Right atrium auricular region (tissue), 2 donors: ENCODE measurements at regions not wholly inside any gene's neighbourhood (a gene's known extent, or its start where the extent isn't known, plus 50 kb on each side); places are given as distances from the start of the nearest gene placed in this dataset.

Experiments used
- DNase-seq: peaks from one replicate; pipeline ENCODE4 v3.0.0-alpha.2; 2019; ENCODE audit warnings: low spot score
- H3K27ac ChIP-seq, 2 donors: fragments of 200-600 bp; sonication (generic); 1 replicate in 1 of 2; 2 replicates in 1 of 2; pipeline ENCODE4 v1.5.1; 2016 to 2019
- H3K27me3 ChIP-seq, 2 donors: fragments of 200-600 bp; sonication (generic); one replicate each; pipeline versions ENCODE4 v1.5.1 to v1.6.0; 2017 to 2019
- H3K36me3 ChIP-seq: fragments of 200-600 bp; sonication (generic); one replicate; pipeline ENCODE4 v1.5.1; 2016
- H3K4me1 ChIP-seq, 2 donors: fragments of 200-600 bp; sonication (generic); one replicate each; pipeline versions ENCODE4 v1.5.1 to v1.6.0; 2017 to 2019
- H3K4me3 ChIP-seq, 2 donors: fragments of 200-600 bp; sonication (generic); 1 replicate in 1 of 2; 2 replicates in 1 of 2; pipeline ENCODE4 v1.5.1; 2017 to 2019; ENCODE audit warnings: mild to moderate bottlenecking in 1 of 2, moderate library complexity in 1 of 2
- H3K9me3 ChIP-seq, 2 donors: fragments of 200-600 bp; sonication (generic); one replicate each; pipeline ENCODE4 v1.5.1; 2019
- CTCF ChIP-seq, 2 donors: fragments of 200-600 bp; sonication (generic); IDR thresholded peaks; one replicate each; pipeline ENCODE4 v1.5.1; 2019; ENCODE audit warnings: antibody characterized with exemption in 2 of 2

DNA sequence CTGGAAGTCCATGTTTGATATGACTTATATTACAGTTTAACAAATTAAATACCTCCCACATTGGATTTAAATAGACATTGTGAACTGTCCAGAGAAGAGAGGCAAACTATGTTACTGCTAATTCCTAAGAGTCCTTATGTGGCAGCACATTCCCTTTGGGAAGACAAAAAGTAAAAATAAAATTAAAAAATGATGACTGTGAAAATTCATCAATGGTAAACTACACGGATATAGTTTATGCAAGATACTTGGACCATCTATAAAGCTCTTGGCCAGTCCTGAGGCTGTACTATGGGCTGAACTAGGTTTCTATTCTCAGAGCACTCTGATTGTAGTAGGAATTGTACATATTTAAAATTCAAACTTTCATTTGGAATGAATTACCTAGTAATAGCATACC lies 206.4 kb downstream of the LRRK2 start:
- H3K27me3 ChIP-seq: no peaks in the 10 kb centered on the region
- no peak for DNase-seq
- H3K9me3 ChIP-seq: no peaks in the 10 kb centered on the region
- no peaks in the 10 kb centered on the region for H3K4me1 ChIP-seq
- H3K27ac ChIP-seq: no peak overlapping the region
- no peak overlapping the region for H3K4me3 ChIP-seq
- no peaks in the 10 kb centered on the region for H3K36me3 ChIP-seq
- no peak for TF ChIP-seq CTCF (IDR thresholded peaks at IDR 0.05)

DNA sequence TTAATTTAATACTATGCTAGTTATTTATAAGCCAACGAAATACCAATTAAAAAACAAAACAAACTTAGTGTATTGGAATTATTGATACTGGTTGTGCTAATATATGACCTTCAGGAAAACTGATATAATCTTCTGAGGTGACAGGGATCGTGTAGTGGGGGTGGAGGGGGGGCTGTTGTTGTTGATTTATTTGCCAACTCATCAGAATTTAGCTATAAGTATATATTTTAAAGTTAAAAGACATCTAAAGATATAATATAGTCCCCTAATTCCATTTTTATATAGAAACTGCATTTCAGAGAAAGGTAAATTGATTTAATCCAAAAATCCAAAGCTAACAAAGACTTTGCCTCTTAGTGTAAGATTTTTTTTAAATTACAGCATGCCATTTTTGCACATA lies 210.5 kb downstream of the LRRK2 start:
- Histone ChIP-seq H3K27me3 (no peaks in the 10 kb centered on the region), H3K4me3 (no peak overlapping the region), H3K4me1 (no peaks in the 10 kb centered on the region), H3K36me3 (no peaks in the 10 kb centered on the region), H3K27ac (no peak overlapping the region), H3K9me3 (no peaks in the 10 kb centered on the region)
- no peak for DNase-seq
- no peak for TF ChIP-seq CTCF (IDR thresholded peaks at IDR 0.05)

DNA sequence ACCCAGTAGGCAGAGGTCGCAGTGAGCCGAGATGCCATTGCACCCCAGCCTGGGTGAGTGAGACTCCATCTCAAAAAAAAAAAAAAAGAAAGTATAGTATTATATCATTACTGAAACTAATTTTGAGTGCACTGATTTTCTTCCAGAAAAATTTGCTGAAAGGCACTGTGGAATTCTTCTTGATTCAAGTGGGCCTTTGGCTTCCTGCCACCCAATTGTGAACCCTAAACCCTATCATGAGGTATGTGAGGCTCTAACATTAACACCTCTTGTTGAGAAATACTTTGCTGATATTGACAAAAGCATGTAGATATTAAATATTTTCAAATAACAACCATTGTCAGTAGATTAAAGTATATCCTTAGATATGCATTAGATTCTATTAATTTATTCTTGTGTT lies 211.2 kb downstream of the LRRK2 start:
- Histone ChIP-seq H3K36me3 (no peaks in the 10 kb centered on the region), H3K4me1 (no peaks in the 10 kb centered on the region), H3K27ac (no peak overlapping the region), H3K9me3 (no peaks in the 10 kb centered on the region), H3K27me3 (no peaks in the 10 kb centered on the region), H3K4me3 (no peak overlapping the region)
- no peak for DNase-seq
- no peak for TF ChIP-seq CTCF (IDR thresholded peaks at IDR 0.05)

GRCh38 chr12:40436564-40436963 lies 211.8 kb downstream of the LRRK2 start:
- no peak overlapping the region for H3K4me3 ChIP-seq
- no peak for DNase-seq
- H3K36me3 ChIP-seq: no peaks in the 10 kb centered on the region
- no peak for TF ChIP-seq CTCF (IDR thresholded peaks at IDR 0.05)
- no peaks in the 10 kb centered on the region for H3K27me3 ChIP-seq
- H3K4me1 ChIP-seq: no peaks in the 10 kb centered on the region
- H3K27ac ChIP-seq: no peak overlapping the region
- H3K9me3 ChIP-seq: no peaks in the 10 kb centered on the region

DNA sequence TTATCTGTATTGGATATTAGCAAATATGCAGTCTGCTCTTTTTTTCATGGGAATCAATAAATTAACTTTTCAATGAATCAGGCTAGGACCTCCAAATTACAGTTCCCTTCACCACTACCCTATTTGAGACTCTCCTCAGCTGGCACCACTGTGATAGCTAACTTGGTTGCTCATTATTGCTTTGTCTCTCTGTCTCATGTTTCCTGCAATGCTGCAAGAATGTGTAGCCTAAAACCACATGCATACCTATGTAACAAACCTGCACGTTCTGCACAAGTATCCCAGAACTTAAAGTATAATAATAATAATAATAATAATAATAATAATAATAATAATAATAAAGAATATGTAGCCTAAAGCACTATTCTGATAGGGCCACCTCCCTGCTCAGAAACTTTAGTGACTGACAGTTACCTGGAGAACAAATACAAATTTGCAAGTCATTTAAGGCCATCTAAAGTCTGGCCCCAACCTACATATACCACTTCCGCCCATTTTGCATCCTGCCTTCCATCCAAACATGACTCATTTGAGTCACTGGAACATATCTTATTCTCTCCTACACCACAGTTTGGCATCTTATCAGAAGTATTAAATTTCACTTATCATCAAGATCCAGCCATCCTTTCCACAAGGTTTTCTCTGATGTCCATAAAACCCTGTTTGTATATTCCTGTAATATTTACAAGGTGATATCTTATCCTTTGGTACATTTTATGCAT lies 215.1 kb downstream of the LRRK2 start:
- H3K4me3 ChIP-seq: no peak overlapping the region
- no peak for TF ChIP-seq CTCF (IDR thresholded peaks at IDR 0.05)
- no peaks in the 10 kb centered on the region for H3K4me1 ChIP-seq
- H3K27me3 ChIP-seq: no peaks in the 10 kb centered on the region
- H3K36me3 ChIP-seq: no peaks in the 10 kb centered on the region
- no peak overlapping the region for H3K27ac ChIP-seq
- no peaks in the 10 kb centered on the region for H3K9me3 ChIP-seq
- no peak for DNase-seq

DNA sequence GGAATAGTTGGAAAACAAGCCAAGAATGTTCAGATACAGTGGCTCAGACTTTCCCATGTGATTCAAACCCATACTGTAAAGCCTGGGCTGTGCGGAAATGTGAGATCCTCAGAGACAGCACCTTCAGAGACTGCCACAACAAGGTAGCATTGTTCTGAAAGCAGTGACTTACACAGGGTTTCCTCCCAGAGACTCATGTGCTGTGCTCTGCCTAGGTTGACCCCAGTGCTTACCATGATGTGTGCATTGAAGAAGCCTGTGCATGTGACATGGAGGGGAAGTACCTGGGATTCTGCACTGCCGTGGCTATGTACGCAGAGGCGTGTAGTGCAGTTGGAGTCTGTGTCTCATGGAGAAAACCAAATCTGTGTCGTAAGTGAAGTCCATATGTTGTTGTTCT lies 219.4 kb downstream of the LRRK2 start:
- TF ChIP-seq CTCF (IDR thresholded peaks at IDR 0.05): no peak

More for the DNA sequence above, 219.4 kb downstream of the LRRK2 start:
- Histone ChIP-seq H3K9me3 (no peaks in the 10 kb centered on the region), H3K4me1 (no peaks in the 10 kb centered on the region), H3K36me3 (no peaks in the 10 kb centered on the region), H3K4me3 (no peak overlapping the region), H3K27ac (no peak overlapping the region), H3K27me3 (no peaks in the 10 kb centered on the region)
- no peak for DNase-seq
